Tibial artery (tissue), 4 donors: ENCODE measurements at regions not wholly inside any gene's neighbourhood (a gene's known extent, or its start where the extent isn't known, plus 50 kb on each side); places are given as distances from the start of the nearest gene placed in this dataset.
"Not testable (repeated sequence)": the region's sequence is repeated elsewhere in the genome, so short reads cannot be mapped to it uniquely, and the experiment has no call there.

Experiments used
- DNase-seq, 2 donors: peaks; one replicate each; pipeline ENCODE4 v3.0.0-alpha.2; 2019
- H3K27ac ChIP-seq, 2 donors: fragments of 200-600 bp; sonication (generic) in 1 of 2; 1 replicate in 1 of 2; 2 replicates in 1 of 2; pipeline ENCODE4 v1.5.1; 2018 to 2019; ENCODE audit warnings: mild to moderate bottlenecking in 1 of 2
- H3K27me3 ChIP-seq, 2 donors: fragments of 200-600 bp; sonication (generic) in 1 of 2; one replicate each; pipeline versions ENCODE4 v1.5.1 to v1.6.0; 2016 to 2019
- H3K36me3 ChIP-seq, 3 donors: fragments of 200-600 bp; sonication (generic) in 2 of 3; one replicate each; pipeline ENCODE4 v1.5.1; 2016 to 2019; ENCODE audit warnings: mild to moderate bottlenecking in 2 of 3
- H3K4me1 ChIP-seq, 4 donors: fragments of 200-600 bp; sonication (generic) in 2 of 4; 1 replicate in 3 of 4; 2 replicates in 1 of 4; pipeline ENCODE4 v1.5.1; 2016 to 2019
- H3K4me3 ChIP-seq, 2 donors: fragments of 200-600 bp; sonication (generic) in 1 of 2; 1 replicate in 1 of 2; 2 replicates in 1 of 2; pipeline ENCODE4 v1.5.1; 2018 to 2019; ENCODE audit warnings: mild to moderate bottlenecking in 2 of 2
- H3K9me3 ChIP-seq, 3 donors: fragments of 200-600 bp; sonication (generic) in 1 of 3; one replicate each; pipeline ENCODE4 v1.5.1; 2016 to 2019
- CTCF ChIP-seq, 2 experiments: fragments of 200-600 bp in 1 of 2; fragments of 450-650 bp in 1 of 2; IDR thresholded peaks; one replicate each; pipeline ENCODE4 v1.5.1; 2017 to 2019; ENCODE audit warnings: antibody characterized with exemption in 2 of 2, mild to moderate bottlenecking in 1 of 2, moderate library complexity in 1 of 2
- intact Hi-C: fragments of 100-400 bp; cut with DNase I; formaldehyde crosslinking; loops from one replicate; pipeline ENCODE4 v1.15.0; 2023; ENCODE audit warnings: low total_unique reads

- Histone ChIP-seq H3K4me1 (no peaks in the 10 kb centered on the region), H3K9me3 (peaks cover 0 to 3% (median 0%) of the 10 kb centered on the region in 3 donors), H3K27me3 (no peaks in the 10 kb centered on the region), H3K27ac (no peak overlapping the region), H3K36me3 (no peaks in the 10 kb centered on the region), H3K4me3 (no peak overlapping the region)
- no peak for DNase-seq
- TF ChIP-seq CTCF (IDR thresholded peaks at IDR 0.05): no peak
- intact Hi-C loops: no loop called here
These were observed 128.6 kb downstream of the LRIG2 start for GRCh38 chr1:113201560-113201959.

GRCh38 chr1:113205980-113206766, 133.2 kb downstream of the LRIG2 start:
- Histone ChIP-seq H3K36me3 (no peaks in the 10 kb centered on the region), H3K27ac (no peak overlapping the region), H3K9me3 (peaks cover 0 to 3% (median 0%) of the 10 kb centered on the region in 3 donors), H3K27me3 (peaks cover 0 to 2% of the 10 kb centered on the region in 2 donors), H3K4me1 (no peaks in the 10 kb centered on the region), H3K4me3 (no peak overlapping the region)
- TF ChIP-seq CTCF (IDR thresholded peaks at IDR 0.05): no peak
- intact Hi-C loops: no loop called here
- no peak for DNase-seq

- Histone ChIP-seq H3K4me1 (no peaks in the 10 kb centered on the region), H3K27ac (no peak overlapping the region), H3K4me3 (no peak overlapping the region), H3K27me3 (peaks cover 0 to 3% of the 10 kb centered on the region in 2 donors), H3K36me3 (no peaks in the 10 kb centered on the region), H3K9me3 (peaks cover 0 to 3% (median 0%) of the 10 kb centered on the region in 3 donors)
- DNase-seq: no peak
- intact Hi-C loops: no loop called here
- TF ChIP-seq CTCF (IDR thresholded peaks at IDR 0.05): no peak
These were observed 134.0 kb downstream of the LRIG2 start for GRCh38 chr1:113207019-113207418.

GRCh38 chr1:113207457-113207856, 134.5 kb downstream of the LRIG2 start:
- intact Hi-C loops: no loop called here
- no peak for TF ChIP-seq CTCF (IDR thresholded peaks at IDR 0.05)
- Histone ChIP-seq H3K4me1 (no peaks in the 10 kb centered on the region), H3K36me3 (no peaks in the 10 kb centered on the region), H3K27ac (no peak overlapping the region), H3K4me3 (no peak overlapping the region), H3K9me3 (peaks cover 0 to 3% (median 0%) of the 10 kb centered on the region in 3 donors), H3K27me3 (peaks cover 0 to 3% of the 10 kb centered on the region in 2 donors)
- no peak for DNase-seq

GRCh38 chr1:113208425-113208824, 135.4 kb downstream of the LRIG2 start:
- H3K4me1 ChIP-seq, H3K27me3 ChIP-seq, H3K4me3 ChIP-seq, DNase-seq, intact Hi-C loops, H3K9me3 ChIP-seq, H3K36me3 ChIP-seq, H3K27ac ChIP-seq: not testable (repeated sequence)

GRCh38 chr1:113210248-113210647, 137.2 kb downstream of the LRIG2 start:
- peaks cover 0 to 3% of the 10 kb centered on the region in 2 donors for H3K27me3 ChIP-seq
- H3K36me3 ChIP-seq: no peaks in the 10 kb centered on the region
- peaks cover 0 to 5% (median 0%) of the 10 kb centered on the region in 3 donors for H3K9me3 ChIP-seq
- intact Hi-C loops: no loop called here
- no peak for DNase-seq
- no peak overlapping the region for H3K4me3 ChIP-seq
- no peak for TF ChIP-seq CTCF (IDR thresholded peaks at IDR 0.05)
- no peaks in the 10 kb centered on the region for H3K4me1 ChIP-seq
- no peak overlapping the region for H3K27ac ChIP-seq
